Left forelimb (tissue), 1 donor: ENCODE measurements at regions not wholly inside any gene's neighbourhood (a gene's known extent, or its start where the extent isn't known, plus 50 kb on each side); places are given as distances from the start of the nearest gene placed in this dataset.
"Not testable (repeated sequence)": the region's sequence is repeated elsewhere in the genome, so short reads cannot be mapped to it uniquely, and the experiment has no call there.

Experiments
- DNase-seq: peaks from one replicate; pipeline ENCODE4 v3.0.0-alpha.2; 2018; ENCODE audit warnings: low spot score

DNA sequence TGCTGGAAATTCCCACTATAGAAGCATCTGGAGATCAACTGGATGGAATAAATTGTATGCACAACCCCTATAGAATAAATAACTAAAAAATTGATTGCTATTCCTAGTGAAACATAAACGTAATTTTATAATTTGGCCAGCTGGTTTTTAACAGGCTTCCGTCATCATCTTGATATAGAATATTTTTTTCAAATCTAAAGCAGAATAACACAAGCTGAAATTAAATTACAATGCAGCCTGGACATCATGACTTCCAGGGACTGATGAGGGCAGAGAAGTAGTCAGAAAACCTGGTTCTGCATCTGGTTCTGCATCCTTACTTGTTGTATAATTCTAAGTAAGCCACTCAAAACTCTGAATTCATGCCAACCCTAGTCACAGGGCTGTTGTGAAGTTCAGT, 146.1 kb downstream of the MEX3B start:
- no peak for DNase-seq

DNA sequence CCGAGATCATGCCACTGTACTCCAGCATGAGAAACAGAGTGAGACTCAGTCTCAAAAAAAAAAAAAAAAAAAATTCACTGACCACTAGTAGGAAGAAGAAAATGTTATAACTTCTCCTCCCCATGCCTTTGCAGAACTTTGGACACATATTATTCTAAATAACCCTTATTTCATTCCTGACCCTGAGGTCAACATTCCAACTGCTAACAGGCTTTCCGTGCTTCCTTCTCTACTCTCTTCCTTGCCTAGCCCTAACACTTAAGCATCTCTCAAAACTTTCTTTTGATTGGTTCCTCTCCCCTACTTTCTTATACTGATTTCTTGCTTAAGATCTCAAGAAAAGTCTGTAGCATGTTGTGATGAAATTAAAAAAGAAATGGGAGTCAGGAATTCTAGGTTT, 146.8 kb downstream of the MEX3B start:
- no peak for DNase-seq

DNA sequence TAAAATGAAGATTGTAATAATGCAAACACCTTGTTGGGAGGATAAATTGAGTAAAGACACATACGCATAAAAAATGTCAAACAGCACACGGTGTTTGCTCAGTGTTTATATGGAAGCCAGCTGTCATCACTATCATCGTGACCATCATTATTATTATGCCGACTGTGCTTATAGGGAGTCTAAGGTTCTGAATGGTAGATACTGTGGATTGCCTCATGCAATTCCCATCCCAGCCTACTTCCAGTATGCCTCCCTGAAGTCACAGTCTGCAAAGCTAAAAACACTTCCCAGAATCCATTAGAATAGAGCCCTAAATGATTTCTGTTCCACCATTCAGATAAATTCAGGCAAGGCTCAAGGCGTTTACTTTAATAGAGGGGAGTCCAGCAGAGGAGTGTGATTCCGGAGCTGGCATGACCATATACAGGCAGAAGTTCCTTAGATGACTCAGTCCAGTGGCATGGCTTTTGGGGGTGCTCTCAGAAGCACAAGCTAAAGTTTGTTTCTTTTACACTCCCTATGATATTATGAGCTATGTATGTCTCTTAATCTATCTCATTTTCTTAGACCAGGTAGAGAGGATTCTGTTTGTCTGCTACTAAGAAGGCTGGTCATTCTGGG, 148.7 kb downstream of the MEX3B start:
- DNase-seq: no peak

DNA sequence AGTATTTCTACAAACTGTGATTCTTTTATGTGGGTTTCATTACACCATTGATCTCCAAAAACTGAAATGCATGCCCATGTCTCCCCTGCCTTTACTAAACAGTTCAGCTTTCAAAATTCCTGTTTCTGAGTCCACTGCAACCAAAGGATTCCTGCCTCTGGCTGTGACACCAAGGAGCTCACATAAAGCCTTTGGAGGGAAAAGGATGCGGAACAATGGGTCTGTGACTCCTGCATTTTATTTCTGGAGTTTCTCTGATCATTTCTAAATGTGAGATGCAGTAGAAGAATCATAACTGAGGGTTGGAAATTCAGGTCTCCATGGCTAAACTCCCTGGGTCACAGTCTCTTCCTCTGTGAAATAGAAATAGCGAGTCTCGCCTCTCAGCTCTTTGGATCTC, 149.5 kb downstream of the MEX3B start:
- DNase-seq: no peak

DNA sequence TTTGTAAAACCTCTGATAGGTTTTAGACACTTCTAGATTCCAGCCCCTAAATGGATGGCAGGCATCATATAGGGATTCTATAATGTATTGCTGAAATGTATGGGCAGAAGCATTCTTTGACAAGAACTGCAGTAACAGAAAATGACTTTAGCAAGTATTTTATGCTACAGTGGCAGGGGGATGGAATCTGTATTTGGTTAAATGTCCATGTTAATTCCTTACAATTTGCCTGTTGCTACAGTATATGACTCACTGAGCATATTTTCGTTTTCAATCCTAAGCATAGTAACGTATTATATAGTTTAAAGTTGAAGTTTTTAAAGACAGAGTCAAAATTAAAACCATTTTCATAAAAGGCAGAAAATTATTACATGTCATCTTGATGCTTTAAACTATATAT, 150.1 kb downstream of the MEX3B start:
- no peak for DNase-seq

DNA sequence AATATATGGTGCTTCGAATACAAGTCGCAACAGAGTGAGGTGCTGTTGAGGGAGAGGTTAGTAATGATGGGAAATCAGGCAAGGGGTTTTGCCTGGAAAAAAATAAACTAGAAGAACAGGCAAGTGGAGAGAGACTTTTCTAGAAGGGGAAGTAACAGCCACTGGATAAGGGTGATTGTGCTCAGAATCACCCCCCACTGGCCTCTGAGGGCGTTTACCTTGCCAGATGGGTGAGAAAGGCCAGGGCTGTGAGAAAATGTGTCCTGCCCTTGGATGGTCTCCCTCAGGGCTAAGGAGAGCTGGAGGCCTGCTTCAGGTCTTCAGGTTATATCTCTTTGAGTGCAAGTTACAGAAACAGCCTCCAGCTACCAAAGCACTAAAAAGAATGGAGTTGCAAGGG, 151.8 kb downstream of the MEX3B start:
- DNase-seq: no peak

DNA sequence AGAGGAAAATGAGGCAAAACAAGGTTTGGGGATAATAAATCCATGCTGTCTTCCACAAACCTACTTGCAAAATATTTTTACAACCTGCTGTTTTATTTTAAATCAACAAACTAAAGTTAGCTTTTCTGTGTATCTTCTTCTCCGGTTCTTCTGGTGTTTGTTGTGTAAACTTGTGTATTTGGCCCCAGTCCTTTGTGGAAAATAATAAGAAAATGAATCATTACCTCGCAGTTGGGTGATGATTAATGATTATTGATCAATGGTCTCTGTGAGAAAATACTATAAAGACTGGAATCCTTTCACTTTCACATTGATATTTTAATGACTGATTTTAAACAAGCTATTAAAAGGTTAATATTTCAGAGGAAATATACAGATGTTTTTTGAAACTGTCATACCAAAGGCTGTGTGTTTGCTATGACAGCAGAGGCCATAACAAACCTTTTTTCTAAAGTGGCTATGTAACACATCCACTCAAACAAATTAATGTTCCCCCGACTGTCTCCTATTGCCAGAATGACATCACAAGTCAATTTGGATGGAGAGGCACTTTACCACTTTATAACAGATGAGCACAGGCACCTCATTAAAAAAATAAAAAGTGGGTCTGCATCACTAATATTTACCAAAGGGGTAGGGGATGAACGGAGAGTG, 152.5 kb downstream of the MEX3B start:
- no peak for DNase-seq

DNA sequence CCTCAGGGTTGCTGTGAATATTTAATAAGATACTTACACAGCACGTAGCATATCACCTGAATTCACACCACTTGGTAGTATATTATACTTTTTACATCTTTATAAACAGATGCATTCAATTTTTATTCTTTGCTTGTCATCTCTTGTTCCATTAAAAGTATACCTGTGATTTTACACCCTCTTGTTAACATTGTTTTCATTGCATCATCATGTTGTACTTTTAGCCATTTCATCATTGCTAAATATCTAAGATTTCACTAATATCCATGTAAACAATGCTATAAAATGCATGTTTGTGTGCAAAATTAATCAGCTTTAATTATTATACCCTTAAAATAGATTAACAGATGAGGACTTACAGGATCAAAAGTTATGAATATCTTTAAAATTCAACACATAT, 155.3 kb downstream of the MEX3B start:
- DNase-seq: no peak

DNA sequence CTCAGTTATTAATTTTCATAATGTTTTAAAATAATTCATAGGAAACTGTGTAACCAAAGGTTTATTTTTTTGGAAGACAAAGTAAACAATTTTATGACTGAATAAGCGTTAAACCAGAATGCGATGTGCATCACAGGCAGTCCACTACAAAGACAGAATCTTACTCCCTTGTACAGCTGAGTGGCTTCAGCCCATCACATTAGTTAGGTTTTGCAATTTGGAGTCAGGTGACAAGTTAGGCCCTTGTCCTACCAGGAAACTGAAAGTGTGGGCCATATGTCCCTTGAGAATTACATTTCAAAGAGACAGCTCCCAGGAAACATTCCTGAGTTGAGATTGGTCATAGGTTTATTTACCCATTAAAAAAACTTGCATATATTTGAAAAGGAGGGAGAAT, 156.3 kb downstream of the MEX3B start:
- DNase-seq: no peak

DNA sequence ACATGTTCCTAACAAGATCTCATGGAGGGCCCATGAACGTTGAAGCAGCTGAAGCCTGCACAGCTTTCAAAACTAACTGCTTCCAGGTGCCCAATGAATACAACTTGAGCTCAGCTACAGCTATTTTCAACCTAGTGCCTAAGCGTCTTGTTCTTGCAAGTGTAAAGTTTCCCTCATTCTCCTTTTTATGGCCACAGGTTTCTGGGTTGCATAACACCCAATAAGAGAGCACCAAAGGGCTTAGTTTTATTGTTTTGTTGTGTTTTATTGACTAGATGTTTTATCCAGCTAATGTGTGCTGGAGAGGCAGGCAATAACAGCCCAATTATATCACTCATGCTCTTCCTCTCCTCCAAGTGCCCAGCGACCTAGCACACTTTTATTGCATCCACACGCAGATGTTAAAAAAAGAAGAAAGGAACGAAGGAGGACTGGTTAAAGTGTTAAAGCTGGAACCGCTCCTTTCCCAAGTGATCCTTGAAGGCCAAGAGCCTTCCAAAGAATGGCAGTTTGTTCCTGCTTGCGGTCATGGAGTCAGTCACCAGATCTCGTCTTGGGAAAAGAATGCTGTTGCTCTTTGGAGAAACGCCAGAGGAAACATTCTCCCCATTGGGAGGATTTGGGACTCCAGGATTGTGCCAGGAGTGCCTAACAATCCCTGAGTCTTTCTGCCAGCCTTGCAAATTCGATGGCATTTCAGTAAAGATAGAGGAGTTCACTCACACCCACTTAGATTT, 156.9 kb downstream of the MEX3B start:
- no peak for DNase-seq

DNA sequence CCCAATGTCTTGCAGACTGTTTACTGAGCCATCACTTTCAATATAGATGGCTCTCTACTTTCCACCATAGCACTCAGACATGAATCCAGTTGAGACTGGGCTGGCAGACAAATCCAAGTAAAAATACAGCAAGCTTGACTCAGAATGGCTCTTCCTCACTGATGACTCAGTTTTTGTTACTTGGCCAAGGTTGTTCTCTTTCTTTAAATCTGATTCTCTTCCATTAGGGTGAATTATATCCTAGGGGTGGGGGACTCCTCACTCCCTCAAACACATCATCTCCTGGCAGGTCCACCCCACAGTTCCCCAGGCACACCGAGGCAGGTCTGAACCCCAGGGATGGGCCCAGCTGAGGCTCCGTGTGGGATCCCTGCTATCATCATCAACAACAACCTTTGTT, 157.9 kb downstream of the MEX3B start:
- no peak for DNase-seq

DNA sequence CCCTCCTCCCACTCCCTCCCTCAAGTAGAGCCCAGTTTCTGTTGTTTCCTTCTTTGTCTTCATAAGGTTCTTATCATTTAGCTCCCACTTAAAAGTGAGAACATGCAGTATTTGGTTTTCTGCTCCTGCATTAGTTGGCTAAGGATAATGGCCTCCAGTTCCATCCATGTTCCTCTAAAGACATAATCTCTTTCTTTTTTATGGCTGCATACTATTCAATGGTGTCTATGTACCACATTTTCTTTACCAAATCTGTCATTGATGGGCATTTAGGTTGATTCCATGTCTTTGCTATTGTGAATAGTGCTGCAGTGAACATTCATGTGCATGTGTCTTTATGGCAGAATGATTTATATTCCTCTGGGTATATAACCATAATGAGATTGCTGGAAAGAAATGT, 158.6 kb downstream of the MEX3B start:
- not testable (repeated sequence) for DNase-seq

DNA sequence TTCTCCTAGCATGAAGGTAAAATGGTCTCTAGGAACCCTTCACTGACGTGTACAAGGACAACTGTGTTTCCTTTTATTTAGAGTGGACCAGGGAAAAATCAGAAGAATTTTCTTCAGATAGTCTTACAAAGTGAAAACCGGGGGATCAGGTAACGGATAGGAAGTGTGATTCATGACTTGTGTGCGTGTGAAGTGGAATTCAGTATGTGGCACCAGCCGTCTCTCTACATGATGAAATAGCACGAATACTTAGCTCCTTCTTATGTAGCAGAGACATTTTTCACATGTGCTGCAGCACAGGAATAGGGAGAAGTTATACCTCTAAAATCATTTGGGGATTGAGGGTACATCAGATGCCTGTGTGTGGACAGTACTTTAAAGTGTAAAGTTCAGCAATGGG, 159.2 kb downstream of the MEX3B start:
- DNase-seq: no peak

DNA sequence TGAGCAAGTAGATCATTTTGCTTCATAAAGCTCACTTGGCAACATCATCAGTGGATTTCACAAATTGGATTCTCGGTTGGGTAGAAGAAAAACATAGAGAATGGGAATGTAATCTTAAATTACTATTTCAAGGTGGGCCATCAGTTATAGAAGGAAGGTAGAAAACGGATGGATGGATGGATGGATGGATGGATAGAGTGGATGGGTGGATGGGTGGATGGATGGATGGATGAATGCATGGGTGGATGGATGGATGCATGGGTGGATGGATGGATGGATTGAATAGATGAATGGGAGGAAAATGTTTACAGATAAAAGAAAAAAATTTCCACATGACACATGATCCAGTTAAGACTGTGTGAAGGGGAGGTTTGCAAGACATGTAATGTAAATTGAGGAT, 159.7 kb downstream of the MEX3B start:
- DNase-seq: no peak

DNA sequence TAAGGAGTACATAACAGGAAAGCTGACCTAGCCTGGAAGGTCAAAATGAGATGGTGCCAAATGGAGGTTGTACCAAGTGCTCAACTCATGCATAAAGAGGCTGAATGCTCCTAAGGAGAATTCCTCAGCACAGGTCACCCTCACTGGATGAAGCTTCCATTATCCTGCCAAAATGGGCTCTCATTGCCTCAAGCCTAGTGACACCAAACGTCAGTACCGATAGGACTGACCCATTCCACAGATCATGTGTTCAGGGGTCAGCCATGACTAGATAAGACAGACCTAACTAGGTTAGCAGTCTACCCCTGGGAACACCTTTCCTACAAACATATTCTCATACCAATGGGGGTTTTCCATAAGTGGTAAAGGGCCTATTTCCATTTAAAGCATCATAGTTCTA, 160.7 kb downstream of the MEX3B start:
- DNase-seq: no peak

DNA sequence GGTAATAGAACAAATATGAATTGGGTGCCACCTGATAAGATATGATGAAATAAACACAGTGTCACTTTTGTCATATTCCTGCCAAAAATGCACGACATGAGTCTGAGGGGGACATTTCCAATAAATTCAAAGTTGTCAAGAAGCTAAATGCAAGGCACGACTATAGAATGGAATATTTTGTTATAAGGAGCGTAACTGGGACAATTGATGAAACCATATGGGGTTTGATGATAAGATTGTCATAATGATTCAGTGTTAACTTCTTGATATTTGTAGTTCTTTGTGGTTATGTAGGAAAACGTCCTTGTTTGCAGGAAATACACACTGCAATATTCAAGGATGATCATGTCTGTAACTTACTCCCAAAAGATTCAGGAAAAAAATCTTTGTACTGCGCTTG, 163.3 kb downstream of the MEX3B start:
- no peak for DNase-seq

DNA sequence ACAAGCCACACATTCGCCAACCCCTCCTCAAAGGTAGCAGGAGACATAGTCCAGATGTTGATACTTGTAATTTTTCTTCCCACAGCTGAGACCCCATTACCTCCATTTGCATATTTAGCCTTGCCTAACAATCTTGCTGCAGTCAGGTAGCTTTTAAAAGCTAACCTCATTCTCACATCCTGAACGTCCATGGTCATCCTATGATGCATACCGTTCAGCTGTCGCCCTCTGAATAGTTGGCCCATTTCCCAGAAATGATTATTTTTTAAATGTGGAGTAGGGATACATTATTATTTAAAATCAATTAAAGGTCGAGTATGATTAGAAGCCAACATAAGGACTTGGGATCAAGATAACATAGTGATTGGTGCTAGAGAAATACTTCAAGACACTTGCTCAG, 165.0 kb downstream of the MEX3B start:
- no peak for DNase-seq

DNA sequence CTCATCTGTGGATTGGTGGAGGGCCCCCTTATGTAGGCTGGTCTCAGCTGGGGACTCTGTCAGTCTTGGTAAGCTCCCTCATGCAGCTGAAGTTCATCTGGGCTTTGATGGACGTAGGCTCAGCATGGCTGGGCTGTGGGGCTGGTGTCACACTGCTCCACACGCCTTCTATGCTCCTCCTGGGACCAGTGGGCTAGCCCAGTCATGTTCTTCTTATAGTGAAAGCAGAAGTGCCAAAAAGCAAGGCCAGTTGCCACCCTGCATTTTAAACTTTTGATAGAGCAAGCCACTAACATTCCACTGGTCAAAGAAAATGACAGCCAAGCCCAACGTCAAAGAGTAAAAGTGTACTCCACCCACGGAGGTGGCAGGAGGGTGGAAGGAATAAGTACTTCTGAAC, 165.5 kb downstream of the MEX3B start:
- DNase-seq: no peak

DNA sequence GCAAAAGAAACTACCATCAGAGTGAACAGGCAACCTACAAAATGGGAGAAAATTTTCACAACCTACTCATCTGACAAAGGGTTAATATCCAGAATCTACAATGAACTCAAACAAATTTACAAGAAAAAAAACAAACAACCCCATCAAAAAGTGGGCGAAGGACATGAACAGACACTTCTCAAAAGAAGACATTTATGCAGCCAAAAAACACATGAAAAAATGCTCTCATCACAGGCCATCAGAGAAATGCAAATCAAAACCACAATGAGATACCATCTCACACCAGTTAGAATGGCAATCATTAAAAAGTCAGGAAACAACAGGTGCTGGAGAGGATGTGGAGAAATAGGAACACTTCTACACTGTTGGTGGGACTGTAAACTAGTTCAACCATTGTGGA, 170.1 kb downstream of the MEX3B start:
- DNase-seq: not testable (repeated sequence)

DNA sequence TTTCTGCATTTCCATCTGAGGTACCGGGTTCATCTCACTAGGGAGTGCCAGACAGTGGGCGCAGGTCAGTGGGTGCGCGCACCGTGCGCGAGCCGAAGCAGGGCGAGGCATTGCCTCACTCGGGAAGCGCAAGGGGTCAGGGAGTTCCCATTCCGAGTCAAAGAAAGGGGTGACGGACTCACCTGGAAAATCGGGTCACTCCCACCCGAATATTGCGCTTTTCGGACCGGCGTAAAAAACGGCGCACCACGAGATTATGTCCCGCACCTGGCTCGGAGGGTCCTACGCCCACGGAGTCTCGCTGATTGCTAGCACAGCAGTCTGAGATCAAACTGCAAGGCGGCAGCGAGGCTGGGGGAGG, 175.1 kb downstream of the MEX3B start:
- not testable (repeated sequence) for DNase-seq

DNA sequence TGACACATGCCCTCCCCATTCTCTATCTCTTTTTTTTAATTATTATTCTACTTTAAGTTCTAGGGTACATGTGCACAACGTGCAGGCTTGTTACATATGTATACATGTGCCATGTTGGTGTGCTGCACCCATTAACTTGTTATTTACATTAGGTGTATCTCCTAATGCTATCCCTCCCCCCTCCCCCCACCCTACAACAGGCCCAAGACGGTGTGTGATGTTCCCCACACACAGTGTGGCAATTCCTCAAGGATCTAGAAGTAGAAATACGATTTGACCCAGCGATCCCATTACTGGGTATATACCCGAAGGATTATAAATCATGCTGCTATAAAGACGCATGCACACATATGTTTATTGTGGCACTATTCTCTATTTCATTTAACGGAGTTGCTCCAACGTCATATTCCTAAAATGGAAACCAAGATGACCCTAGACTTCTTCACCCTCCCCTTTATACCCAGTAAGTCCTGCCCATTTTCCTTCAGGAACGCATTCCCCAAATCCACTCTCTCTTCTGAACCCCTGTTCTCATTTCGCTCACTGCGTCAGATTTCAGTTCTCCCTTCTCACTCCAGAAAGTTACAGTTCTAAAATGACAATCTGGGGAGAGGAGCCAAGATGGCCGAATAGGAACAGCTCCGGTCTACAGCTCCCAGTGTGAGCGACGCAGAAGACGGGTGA, 175.6 kb downstream of the MEX3B start:
- DNase-seq: not testable (repeated sequence)

DNA sequence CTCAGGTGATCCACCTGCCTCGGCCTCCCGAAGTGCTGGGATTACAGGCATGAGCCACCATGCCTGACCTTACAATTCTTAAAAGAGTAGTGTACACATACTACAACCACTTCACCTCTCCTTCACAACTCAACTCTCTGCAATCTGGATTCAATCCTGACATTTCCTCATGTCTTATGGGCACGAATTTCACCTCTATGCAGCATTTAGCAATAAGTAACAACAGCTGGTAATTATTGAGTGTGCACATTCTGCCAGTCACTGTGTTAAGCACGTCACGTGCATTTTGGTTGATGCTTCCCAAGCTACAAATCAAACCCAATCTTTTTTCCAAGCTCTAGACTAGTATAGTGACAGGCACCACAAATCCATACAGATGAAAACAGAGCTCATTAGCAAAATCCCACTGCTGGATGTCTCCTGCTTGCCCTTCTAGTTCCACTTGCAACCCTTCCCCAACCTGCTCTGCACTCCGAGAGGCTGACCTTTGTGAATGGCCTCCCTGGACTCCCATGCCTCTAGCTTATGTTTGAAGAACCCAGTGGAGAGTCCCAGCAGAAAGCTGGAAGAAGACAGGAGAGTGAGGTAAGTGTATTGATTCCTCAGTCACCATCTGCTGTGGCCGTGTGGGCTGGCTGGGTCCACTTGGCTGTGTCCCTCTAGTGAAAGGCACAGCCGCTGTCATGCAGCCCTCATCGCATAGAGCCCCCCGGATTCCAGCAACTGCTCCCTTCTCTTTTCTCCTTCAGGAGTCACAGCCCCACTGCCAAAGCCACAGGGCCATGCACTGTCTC, 176.5 kb downstream of the MEX3B start:
- DNase-seq: no peak
